ENCODE measurements at regions not wholly inside any gene's neighbourhood (a gene's known extent, or its start where the extent isn't known, plus 50 kb on each side); places are given as distances from the start of the nearest gene placed in this dataset.

- DNase-seq: no peak
Measured at GRCh38 chr4:14787221-14787620, 215.1 kb upstream of the CPEB2 start.

GRCh38 chr4:14787894-14788293 lies 214.4 kb upstream of the CPEB2 start:
- DNase-seq: no peak

- no peak for DNase-seq
Measured at GRCh38 chr4:14790494-14790893, 211.8 kb upstream of the CPEB2 start.

GRCh38 chr4:14792702-14793227 lies 209.5 kb upstream of the CPEB2 start:
- DNase-seq: no peak

GRCh38 chr4:14800977-14801376 lies 201.3 kb upstream of the CPEB2 start:
- no peak for DNase-seq

GRCh38 chr4:14802596-14802995 lies 199.7 kb upstream of the CPEB2 start:
- DNase-seq: no peak

GRCh38 chr4:14807856-14808255 lies 194.4 kb upstream of the CPEB2 start:
- DNase-seq: no peak

- no peak for DNase-seq
Measured at GRCh38 chr4:14809203-14809602, 193.1 kb upstream of the CPEB2 start.

GRCh38 chr4:14810121-14810520 lies 192.2 kb upstream of the CPEB2 start:
- DNase-seq: no peak

GRCh38 chr4:14810568-14810967 lies 191.7 kb upstream of the CPEB2 start:
- no peak for DNase-seq

GRCh38 chr4:14812101-14812500 lies 190.2 kb upstream of the CPEB2 start:
- DNase-seq: no peak

GRCh38 chr4:14816623-14817261 lies 185.5 kb upstream of the CPEB2 start:
- no peak for DNase-seq

GRCh38 chr4:14824189-14824588 lies 178.1 kb upstream of the CPEB2 start:
- DNase-seq: no peak

GRCh38 chr4:14827111-14827510 lies 175.2 kb upstream of the CPEB2 start:
- DNase-seq: no peak

GRCh38 chr4:14829795-14830194 lies 172.5 kb upstream of the CPEB2 start:
- no peak for DNase-seq

- no peak for DNase-seq
Measured at GRCh38 chr4:14831416-14831815, 170.9 kb upstream of the CPEB2 start.

- no peak for DNase-seq
Measured at GRCh38 chr4:14833053-14833452, 169.2 kb upstream of the CPEB2 start.

- no peak for DNase-seq
Measured at GRCh38 chr4:14834382-14834781, 167.9 kb upstream of the CPEB2 start.

GRCh38 chr4:14835288-14835687 lies 167.0 kb upstream of the CPEB2 start:
- DNase-seq: no peak

- no peak for DNase-seq
Measured at GRCh38 chr4:14835708-14836425, 166.4 kb upstream of the CPEB2 start.

- DNase-seq: no peak
Measured at GRCh38 chr4:14837860-14838259, 164.4 kb upstream of the CPEB2 start.

GRCh38 chr4:14841801-14842768 lies 160.2 kb upstream of the CPEB2 start:
- DNase-seq: peak in 2 of 3 donors; percentile 19 to 30

Data from muscle of back (tissue), 3 donors.